ENCODE measurements at regions not wholly inside any gene's neighbourhood (a gene's known extent, or its start where the extent isn't known, plus 50 kb on each side); places are given as distances from the start of the nearest gene placed in this dataset.

DNA sequence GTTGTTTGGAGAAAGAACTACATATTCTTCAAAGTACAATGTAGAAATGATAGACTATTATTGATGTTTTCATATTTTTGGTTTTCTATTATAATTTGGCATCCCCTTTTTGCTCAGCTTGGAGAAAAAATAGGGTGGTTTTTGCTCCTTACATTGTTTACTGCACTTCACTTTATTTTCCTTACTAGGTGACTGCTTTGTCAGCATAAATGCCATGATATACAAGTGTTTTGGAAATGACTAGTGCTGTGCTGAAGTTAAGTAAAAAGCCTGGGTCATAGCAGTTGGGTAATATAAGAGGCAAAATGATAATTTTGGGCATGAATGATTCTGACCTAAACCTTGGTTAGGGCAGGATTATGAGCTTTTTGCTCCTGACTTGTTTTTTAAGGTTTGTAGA, 250.9 kb downstream of the KCNS3 start:
- Mint-ChIP-seq H3K4me1 (ENCODE audit: low read depth) (no peaks in the 10 kb centered on the region), H3K4me3 (ENCODE audit: unreplicated experiment) (no peak overlapping the region)
- DNase-seq (ENCODE audit: low spot score) = no peak

DNA sequence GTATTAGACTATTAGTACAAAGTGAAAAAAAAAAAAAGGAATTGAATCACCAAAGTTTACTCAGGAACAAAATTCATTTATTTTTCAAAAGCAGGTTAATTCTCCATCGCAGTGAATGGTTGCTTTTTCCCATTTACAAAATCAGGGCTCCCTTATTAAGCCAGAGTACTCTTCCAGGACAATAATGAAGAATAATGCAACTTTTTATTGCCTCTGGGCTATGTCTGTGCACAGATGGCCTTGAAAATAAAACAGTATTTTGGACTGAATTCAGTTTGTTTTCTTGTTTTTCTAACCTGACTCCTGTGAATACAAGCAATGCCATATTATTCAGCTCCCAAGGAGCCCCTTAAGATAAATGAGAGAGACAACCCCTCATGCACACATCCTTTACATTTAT, 246.8 kb downstream of the KCNS3 start:
- no peak for DNase-seq (ENCODE audit: low spot score)
- H3K4me1 Mint-ChIP-seq (ENCODE audit: low read depth) = no peaks in the 10 kb centered on the region
- TF ChIP-seq, protein P1, sequence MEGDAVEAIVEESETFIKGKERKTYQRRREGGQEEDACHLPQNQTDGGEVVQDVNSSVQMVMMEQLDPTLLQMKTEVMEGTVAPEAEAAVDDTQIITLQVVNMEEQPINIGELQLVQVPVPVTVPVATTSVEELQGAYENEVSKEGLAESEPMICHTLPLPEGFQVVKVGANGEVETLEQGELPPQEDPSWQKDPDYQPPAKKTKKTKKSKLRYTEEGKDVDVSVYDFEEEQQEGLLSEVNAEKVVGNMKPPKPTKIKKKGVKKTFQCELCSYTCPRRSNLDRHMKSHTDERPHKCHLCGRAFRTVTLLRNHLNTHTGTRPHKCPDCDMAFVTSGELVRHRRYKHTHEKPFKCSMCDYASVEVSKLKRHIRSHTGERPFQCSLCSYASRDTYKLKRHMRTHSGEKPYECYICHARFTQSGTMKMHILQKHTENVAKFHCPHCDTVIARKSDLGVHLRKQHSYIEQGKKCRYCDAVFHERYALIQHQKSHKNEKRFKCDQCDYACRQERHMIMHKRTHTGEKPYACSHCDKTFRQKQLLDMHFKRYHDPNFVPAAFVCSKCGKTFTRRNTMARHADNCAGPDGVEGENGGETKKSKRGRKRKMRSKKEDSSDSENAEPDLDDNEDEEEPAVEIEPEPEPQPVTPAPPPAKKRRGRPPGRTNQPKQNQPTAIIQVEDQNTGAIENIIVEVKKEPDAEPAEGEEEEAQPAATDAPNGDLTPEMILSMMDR (IDR thresholded peaks at IDR 0.05) = no peak
- no peak overlapping the region for H3K27ac Mint-ChIP-seq (ENCODE audit: unreplicated experiment)
- no peaks in the 10 kb centered on the region for H3K9me3 Mint-ChIP-seq (ENCODE audit: low read depth)
- H3K36me3 Mint-ChIP-seq (ENCODE audit: low read depth) = no peaks in the 10 kb centered on the region
- H3K4me3 Mint-ChIP-seq (ENCODE audit: unreplicated experiment) = no peak overlapping the region
- peaks cover 15% of the 10 kb centered on the region for H3K27me3 Mint-ChIP-seq (ENCODE audit: low read depth)

More for the DNA sequence above, 250.9 kb downstream of the KCNS3 start:
- no peak overlapping the region for H3K27ac Mint-ChIP-seq (ENCODE audit: unreplicated experiment)
- no peaks in the 10 kb centered on the region for H3K9me3 Mint-ChIP-seq (ENCODE audit: low read depth)
- peaks cover 13% of the 10 kb centered on the region for H3K27me3 Mint-ChIP-seq (ENCODE audit: low read depth)
- H3K36me3 Mint-ChIP-seq (ENCODE audit: low read depth) = no peaks in the 10 kb centered on the region
- TF ChIP-seq, protein P1 (IDR thresholded peaks at IDR 0.05) = no peak

DNA sequence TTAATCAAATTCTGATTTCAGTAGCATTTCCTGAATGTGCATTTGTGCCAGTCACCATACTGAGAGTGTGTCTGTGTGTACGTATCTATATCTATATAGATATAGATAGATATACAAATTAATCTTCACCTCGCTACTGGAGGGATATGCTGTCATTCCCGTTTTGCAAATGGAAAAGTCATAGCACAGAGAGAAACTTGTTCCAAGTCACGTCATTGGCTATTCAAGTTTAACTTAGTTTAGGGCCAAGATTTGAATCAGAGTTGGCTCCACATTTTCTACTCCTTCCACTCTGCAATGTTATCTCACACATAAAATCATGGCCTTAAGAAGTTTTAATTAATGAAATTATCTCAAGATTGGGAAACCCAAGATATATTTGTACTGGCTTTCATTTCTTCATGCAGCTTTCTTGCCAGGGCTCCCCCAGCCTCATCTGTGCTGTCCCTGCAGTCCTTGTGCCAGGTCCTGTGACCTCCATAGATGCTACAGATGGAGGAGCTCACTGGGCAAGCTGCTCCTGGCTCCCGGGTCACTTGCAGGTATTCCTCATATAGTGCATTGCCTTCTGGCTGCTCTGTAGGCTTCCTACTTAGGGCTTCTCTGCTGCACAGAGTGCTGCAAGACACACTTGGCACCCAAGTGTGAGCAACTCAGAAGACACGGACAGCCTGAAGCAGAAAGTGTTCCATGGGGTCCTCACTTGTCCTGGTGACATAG, 245.8 kb downstream of the KCNS3 start:
- Mint-ChIP-seq H3K27me3 (ENCODE audit: low read depth) (peaks cover 12% of the 10 kb centered on the region), H3K4me1 (ENCODE audit: low read depth) (no peaks in the 10 kb centered on the region), H3K36me3 (ENCODE audit: low read depth) (no peaks in the 10 kb centered on the region), H3K27ac (ENCODE audit: unreplicated experiment) (no peak overlapping the region), H3K9me3 (ENCODE audit: low read depth) (no peaks in the 10 kb centered on the region), H3K4me3 (ENCODE audit: unreplicated experiment) (no peak overlapping the region)
- TF ChIP-seq, protein P1 (IDR thresholded peaks at IDR 0.05) = no peak
- no peak for DNase-seq (ENCODE audit: low spot score)

- Mint-ChIP-seq H3K4me1 (ENCODE audit: low read depth) (no peaks in the 10 kb centered on the region), H3K9me3 (ENCODE audit: low read depth) (no peaks in the 10 kb centered on the region), H3K4me3 (ENCODE audit: unreplicated experiment) (no peak overlapping the region), H3K36me3 (ENCODE audit: low read depth) (no peaks in the 10 kb centered on the region), H3K27ac (ENCODE audit: unreplicated experiment) (no peak overlapping the region), H3K27me3 (ENCODE audit: low read depth) (peaks cover 7% of the 10 kb centered on the region)
- TF ChIP-seq, protein P1 (IDR thresholded peaks at IDR 0.05) = no peak
- no peak for DNase-seq (ENCODE audit: low spot score)
Observed at GRCh38 chr2:18123577-18123976, 245.1 kb downstream of the KCNS3 start.

DNA sequence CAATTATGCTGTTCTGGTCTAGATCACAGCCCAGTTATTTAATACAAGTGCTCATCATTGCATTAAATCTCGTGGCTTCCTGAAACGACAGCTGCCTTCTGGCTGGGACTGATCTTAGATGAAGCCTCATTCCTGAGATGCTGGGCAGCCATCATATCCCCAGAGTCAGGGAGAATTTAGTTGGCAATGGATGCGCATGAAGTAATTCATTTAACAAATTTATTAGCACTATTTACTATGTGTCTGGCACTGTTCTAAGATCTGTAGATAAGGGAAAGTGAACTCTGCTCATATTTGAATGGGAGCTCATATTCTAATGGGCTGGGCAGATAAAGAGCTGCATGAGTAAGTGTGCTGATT, 244.7 kb downstream of the KCNS3 start:
- TF ChIP-seq, protein P1 (IDR thresholded peaks at IDR 0.05) = no peak
- peaks cover 7% of the 10 kb centered on the region for H3K27me3 Mint-ChIP-seq (ENCODE audit: low read depth)
- DNase-seq (ENCODE audit: low spot score) = no peak
- no peaks in the 10 kb centered on the region for H3K4me1 Mint-ChIP-seq (ENCODE audit: low read depth)
- no peak overlapping the region for H3K4me3 Mint-ChIP-seq (ENCODE audit: unreplicated experiment)
- no peaks in the 10 kb centered on the region for H3K9me3 Mint-ChIP-seq (ENCODE audit: low read depth)
- no peak overlapping the region for H3K27ac Mint-ChIP-seq (ENCODE audit: unreplicated experiment)
- H3K36me3 Mint-ChIP-seq (ENCODE audit: low read depth) = no peaks in the 10 kb centered on the region

Measured in chondrocyte (in vitro differentiated cells).